ES-I3 (cell line): ENCODE measurements at regions not wholly inside any gene's neighbourhood (a gene's known extent, or its start where the extent isn't known, plus 50 kb on each side); places are given as distances from the start of the nearest gene placed in this dataset.
"Not testable (repeated sequence)": the region's sequence is repeated elsewhere in the genome, so short reads cannot be mapped to it uniquely, and the experiment has no call there.

Experiments
- H3K36me3 ChIP-seq: 2 replicates; pipeline ENCODE4 v1.6.1; 2013; ENCODE audit warnings: mild to moderate bottlenecking, low read length, control low read depth, moderate library complexity; ENCODE audit not compliant: insufficient read depth
- H3K4me1 ChIP-seq: 2 replicates; pipeline ENCODE4 v1.6.1; 2013; ENCODE audit warnings: mild to moderate bottlenecking, control low read depth, low read length; ENCODE audit not compliant: insufficient read depth
- H3K9ac ChIP-seq: 2 replicates; pipeline ENCODE4 v1.6.1; 2013; ENCODE audit warnings: low read depth, mild to moderate bottlenecking, low read length, moderate library complexity
- H3K9me3 ChIP-seq: 2 replicates; pipeline ENCODE4 v1.6.1; 2013; ENCODE audit warnings: mild to moderate bottlenecking, low read length, moderate library complexity; ENCODE audit not compliant: control insufficient read depth, insufficient read depth

DNA sequence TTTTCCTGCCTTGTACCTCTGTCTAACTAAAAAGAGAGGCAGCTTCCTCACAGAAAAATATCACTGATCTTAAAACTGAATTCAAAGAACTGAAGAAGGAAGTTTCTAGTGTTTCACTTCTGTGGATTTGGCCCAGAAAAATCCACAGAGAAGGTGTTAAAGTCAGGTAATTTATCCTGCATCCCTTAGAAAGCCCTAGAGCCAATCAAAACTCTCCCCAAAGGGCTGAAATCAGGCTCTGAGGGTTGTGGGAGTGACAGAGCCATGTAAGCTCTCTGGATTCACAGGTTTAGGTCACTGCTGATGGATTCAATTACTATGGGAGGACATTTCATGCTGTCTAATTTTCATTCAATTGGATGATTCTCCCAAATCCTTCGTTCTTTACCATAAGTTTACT, 152.3 kb downstream of the OR2B2 start:
- Histone ChIP-seq H3K9ac (no peak overlapping the region), H3K4me1 (no peaks in the 10 kb centered on the region; the same call in 1 of the 2 replicates), H3K36me3 (no peaks in the 10 kb centered on the region), H3K9me3 (no peaks in the 10 kb centered on the region)

DNA sequence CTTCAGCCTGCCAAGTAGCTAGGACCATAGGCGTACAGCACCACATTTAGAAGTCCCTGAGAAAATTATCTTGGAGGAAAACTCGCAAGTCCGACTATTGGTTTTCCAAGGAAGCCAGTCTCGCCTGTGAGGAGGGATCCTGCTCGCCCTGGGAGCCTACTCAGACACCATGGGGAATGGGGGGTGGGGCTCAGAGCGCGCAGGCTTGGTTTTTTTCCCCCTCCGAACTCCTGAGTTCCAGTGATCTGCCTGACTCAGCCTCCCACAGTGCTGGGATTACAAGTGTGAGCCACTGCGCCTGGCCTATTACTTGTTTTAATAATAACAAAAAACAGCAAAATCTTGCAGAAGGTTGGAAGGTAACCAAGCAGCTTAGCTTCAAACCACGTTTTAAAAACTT, 153.7 kb downstream of the OR2B2 start:
- no peaks in the 10 kb centered on the region; the same call in 1 of the 2 replicates for H3K4me1 ChIP-seq
- H3K36me3 ChIP-seq = no peaks in the 10 kb centered on the region
- H3K9me3 ChIP-seq = no peaks in the 10 kb centered on the region
- no peak overlapping the region for H3K9ac ChIP-seq

DNA sequence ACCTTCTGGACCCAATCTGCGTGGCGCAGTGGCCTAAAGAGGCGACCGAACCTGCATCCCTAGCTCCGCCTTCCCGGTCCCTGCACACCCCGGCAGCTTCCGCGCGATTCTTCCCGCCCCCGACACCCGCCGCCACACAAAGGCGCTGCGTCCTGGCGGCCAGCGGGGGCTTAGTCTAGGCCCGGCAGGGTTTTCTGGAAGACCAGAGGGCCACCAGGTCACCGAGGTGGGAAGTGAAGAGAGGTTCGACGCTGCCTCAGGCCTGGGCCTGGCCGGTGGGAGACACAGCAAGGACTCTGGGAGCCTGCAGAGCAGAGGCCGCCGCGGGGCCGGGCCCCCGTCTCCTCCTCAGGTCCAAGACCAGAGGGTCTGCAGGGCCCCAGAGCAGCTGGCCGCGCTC, 154.9 kb downstream of the OR2B2 start:
- H3K4me1 ChIP-seq = no peaks in the 10 kb centered on the region; the same call in 1 of the 2 replicates
- no peaks in the 10 kb centered on the region for H3K9me3 ChIP-seq
- H3K9ac ChIP-seq = peak overlapping the region; percentile 40; the same call in 1 of the 2 replicates
- no peaks in the 10 kb centered on the region for H3K36me3 ChIP-seq

DNA sequence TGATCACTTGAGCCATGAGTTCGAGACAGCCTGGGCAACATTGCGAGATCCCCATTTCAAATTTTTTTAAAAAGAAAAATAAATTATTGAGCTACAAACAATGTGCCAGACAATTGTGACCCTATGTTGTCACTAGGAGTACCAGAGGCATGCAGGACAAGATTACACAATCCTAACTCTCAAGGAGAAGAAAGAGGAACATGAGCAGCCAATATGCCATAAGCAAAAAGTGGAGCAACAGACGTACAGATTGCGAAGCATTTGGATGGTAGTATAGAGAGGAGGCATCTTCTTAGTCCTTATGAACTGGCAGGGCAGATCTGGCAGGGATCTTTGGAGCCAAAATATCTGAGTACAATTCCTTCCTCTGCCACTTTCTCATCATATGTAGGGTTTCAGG, 156.4 kb downstream of the OR2B2 start:
- no peaks in the 10 kb centered on the region; the same call in 1 of the 2 replicates for H3K4me1 ChIP-seq
- H3K9me3 ChIP-seq = no peaks in the 10 kb centered on the region
- no peak overlapping the region for H3K9ac ChIP-seq
- no peaks in the 10 kb centered on the region for H3K36me3 ChIP-seq

DNA sequence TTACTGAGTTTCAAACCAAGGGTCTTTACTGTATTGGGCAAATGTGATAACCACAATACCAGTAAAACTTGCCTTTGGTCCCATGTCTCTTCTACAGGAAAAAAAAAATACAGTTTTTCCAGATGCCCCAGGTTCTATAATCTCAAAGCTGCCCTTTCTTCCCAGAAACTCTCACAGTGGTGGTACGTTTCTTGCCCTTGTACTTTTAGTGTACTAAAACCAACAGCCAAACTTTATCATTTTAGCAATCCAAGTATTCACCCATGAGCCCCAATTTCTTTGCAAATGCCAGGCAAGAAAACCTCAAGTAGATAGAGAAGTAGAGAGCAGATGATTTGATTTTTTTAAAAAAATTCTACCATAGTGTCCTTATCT, 157.8 kb downstream of the OR2B2 start:
- no peaks in the 10 kb centered on the region; the same call in 1 of the 2 replicates for H3K4me1 ChIP-seq
- no peaks in the 10 kb centered on the region for H3K9me3 ChIP-seq
- H3K9ac ChIP-seq = peak overlapping the region; percentile 19; the same call in 1 of the 2 replicates
- H3K36me3 ChIP-seq = no peaks in the 10 kb centered on the region

DNA sequence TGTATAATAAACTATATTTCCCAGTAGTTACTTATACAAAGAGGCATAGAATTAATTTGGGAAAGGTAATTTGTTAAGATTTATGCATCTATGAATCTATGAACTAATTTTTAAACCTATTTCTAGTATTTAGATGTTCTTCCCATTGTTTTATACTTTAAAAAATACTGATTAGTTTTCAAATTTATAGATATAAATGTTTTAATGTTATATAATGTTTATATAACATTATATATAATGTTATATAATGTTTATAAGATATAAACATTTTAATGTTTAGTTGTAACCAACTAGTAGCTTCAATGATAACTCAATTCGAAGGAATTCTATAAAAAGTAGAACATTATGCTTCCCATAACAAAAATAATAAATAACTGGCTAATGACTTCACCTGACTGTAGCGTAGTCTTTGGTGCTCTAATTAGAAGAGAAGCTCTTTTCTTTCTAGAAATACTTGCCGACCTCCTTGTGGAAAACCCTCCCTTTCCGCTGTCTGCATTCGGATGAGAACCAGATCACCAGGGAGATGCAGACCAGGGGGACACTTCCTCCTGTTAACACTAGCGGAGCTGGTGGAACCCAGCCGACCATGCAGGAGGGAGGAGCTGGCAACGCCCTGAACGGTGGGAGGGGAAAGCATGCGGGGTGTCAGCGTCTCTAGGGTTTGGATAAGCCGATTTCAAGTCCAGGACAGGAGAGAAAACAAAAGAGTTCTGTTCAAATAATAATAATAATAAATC, 158.4 kb downstream of the OR2B2 start:
- H3K9me3 ChIP-seq = no peaks in the 10 kb centered on the region
- H3K4me1 ChIP-seq = no peaks in the 10 kb centered on the region; the same call in 1 of the 2 replicates
- H3K36me3 ChIP-seq = no peaks in the 10 kb centered on the region
- H3K9ac ChIP-seq = peak overlapping the region; percentile 19; the same call in 1 of the 2 replicates

DNA sequence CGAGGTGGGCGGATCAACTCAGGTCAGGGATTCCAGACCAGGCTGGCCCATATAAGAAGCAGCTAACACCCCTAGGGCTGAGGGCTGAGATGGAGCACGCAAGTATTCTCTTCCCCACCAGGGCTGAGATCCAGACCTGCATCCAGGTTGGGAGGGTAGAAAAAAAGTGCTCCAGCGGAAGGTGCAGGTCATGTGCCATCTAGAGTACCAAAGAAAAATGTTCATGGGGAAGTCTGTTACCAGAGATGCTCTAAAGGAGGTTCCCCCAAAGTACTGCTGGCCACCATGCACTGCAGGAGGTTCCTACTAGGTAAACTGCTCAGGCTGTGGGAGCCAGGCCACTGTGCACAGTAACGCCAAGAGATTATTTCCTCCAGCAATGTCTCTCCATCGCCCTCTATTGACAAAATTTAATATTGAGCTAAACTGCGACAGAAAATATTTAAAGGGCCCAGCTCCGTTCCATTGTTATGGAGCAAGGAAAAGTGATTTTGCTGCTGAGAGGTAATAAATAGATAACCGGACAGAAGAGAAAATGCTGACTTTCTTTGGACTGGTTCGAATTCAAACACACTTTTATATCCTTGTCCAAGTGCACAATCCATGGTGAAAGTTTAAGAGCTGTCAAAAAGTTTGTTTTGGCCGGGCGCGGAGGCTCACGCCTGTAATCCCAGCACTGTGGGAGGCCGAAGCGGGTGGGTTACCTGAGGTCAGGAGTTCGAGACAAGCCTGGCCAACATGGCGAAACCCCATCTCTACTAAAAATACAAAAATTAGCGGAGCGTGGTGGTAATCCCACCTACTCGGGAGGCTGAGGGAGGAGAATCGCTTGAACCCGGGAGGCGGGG, 159.9 kb downstream of the OR2B2 start:
- no peaks in the 10 kb centered on the region for H3K36me3 ChIP-seq
- peak overlapping the region; percentile 86; the same call in 1 of the 2 replicates for H3K9ac ChIP-seq
- no peaks in the 10 kb centered on the region for H3K4me1 ChIP-seq
- H3K9me3 ChIP-seq = no peaks in the 10 kb centered on the region

DNA sequence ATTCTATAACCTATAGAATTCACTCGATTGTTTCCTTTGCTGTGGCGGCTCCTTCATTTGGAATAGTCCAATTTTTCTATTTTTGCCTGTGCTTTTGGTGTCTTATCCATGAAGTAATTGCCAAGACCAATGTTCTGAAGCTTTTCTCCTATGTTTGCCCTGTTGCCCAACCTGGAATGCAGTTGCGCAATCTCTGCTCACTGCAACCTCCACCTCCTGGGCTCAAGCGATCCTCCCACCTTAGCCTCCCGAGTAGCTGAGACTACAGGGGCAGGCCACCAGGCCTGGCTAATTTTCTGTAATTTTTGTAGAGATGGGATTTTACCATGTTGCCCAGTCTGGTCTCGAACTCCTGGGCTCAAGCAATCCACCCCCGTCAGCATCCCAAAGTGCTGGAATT, 163.5 kb downstream of the OR2B2 start:
- Histone ChIP-seq H3K4me1 (no peaks in the 10 kb centered on the region), H3K9ac (no peak overlapping the region), H3K36me3 (no peaks in the 10 kb centered on the region), H3K9me3 (no peaks in the 10 kb centered on the region)

DNA sequence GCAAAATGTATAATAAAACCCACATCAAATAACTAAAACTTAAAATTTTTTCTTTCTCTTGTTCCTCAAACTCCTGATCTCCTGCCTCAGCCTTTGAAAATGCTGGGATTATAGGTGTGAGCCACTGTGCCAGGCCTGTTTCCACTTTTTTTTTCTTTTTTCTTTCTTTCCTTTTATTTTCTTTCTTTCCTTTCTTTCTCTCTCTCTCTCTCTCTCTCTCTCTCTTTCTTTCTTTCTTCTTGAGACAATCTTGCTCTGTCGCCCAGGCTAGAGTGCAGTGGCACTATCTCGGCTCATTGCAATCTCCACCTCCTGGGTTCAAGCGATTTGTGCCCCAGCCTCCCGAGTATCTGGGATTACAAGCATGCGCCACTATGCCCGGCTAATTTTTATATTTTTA, 164.6 kb downstream of the OR2B2 start:
- H3K9ac ChIP-seq = no peak overlapping the region
- H3K36me3 ChIP-seq = no peaks in the 10 kb centered on the region
- no peaks in the 10 kb centered on the region for H3K4me1 ChIP-seq
- H3K9me3 ChIP-seq = no peaks in the 10 kb centered on the region

DNA sequence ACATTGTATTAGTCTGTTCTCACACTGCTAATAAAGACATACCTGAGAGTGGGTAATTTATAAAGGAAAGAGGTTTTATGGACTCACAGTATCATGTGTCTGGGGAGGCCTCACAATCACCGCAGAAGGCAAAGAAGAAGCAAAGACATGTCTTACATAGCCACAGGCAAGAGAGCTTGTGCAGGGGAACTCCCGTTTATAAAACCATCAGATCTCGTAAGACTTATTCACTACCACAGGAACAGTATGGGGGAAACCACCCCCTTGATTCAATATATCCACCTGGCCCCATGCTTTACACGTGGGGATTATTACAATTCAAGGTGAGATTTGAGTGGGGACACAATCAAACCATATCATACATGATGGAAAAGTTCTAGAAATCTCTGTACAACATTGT, 165.3 kb downstream of the OR2B2 start:
- H3K4me1 ChIP-seq, H3K9me3 ChIP-seq, H3K9ac ChIP-seq, H3K36me3 ChIP-seq: not testable (repeated sequence)

DNA sequence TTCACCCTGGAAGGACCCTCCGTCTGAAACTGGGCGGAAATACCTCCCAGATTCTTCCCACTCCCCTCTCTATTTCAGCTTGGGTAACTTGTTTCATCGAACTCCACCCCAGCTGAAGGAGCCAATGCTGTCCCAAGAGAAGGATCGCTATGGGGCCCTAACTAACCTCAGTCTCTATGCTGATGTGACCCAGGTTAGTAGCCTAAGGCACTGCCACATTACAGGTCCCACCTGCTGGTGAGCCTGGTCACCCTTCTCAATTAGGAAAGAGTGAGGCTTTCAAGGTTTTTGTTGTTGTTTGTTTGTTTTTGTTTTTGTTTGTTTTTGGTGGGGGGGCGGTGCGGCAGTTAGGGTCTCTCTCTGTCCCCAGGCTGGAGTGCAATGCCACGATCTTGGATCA, 168.4 kb downstream of the OR2B2 start:
- no peaks in the 10 kb centered on the region for H3K9me3 ChIP-seq
- no peaks in the 10 kb centered on the region for H3K36me3 ChIP-seq
- no peak overlapping the region for H3K9ac ChIP-seq
- no peaks in the 10 kb centered on the region for H3K4me1 ChIP-seq

DNA sequence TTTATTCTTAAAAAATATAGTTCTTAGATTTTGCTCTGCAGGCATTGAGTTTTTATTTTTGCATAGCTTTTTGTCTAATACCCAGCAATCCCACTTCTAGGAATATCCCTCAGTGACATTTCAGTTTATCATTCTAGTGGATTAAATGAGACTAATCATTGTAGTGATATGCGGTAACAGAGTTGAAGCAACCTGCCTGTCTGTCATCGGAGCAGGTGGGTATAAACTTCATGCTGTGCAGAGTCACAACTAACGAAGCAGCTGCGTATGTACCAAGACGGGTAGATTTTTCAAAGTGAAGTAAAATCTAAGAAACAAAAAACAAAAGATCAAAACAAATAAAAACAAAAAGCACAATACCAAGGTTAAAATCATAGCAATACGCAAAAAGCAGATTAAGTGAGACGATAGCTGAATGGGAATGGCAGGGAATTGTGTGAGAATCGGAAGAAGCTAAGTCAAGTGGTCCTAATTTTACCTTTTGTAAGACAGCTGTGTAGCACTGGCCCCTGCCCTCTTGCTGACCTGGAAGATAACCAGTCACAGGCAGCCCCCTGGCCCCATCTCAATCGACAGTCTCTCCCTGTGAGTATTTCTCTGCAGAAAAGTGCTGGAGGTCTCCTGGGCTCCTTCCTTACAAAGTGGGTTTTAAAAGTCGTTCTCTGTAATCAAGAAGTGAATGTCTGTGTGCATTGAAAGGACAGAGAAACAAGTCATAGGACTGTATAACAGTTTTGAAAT, 169.2 kb downstream of the OR2B2 start:
- no peaks in the 10 kb centered on the region for H3K9me3 ChIP-seq
- H3K36me3 ChIP-seq = no peaks in the 10 kb centered on the region
- no peaks in the 10 kb centered on the region for H3K4me1 ChIP-seq
- H3K9ac ChIP-seq = no peak overlapping the region

DNA sequence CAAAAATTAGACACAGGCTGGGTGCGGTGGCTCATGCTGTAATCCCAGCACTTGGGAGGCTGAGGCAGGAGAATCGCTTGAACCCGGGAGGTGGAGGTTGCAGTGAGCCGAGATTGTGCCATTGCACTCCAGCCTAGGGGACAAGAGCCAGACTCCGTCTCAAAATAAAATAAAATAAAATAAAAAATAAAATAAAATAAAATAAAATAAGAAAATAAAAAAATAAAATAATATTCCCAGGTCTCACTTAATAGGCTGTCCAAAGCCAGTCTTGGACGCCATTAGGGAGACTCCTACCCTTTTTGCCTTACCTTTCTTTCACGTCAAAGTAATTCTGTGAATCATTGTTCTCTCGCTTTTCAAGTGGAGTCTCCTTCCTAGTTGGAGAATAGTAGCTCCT, 172.3 kb downstream of the OR2B2 start:
- H3K9me3 ChIP-seq, H3K9ac ChIP-seq, H3K4me1 ChIP-seq, H3K36me3 ChIP-seq: not testable (repeated sequence)

DNA sequence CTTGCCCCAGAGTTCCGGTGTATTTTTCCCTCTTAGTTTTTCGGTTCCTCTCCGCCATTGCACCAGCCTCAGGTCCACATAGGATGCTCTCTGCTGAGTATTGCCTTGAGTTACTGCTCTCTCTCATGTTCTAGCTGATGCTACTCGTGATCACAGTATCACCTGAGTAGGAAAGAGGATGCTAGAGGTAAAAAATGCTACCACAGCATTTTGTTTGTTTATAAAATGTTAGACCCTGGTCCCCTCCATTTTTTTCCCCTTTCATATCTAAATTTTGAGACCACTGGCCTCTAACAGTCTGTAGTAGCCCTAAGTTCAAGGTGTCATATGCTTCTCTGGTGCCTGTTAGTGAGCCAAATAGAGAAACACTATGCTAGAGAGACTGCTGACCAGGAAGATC, 175.5 kb downstream of the OR2B2 start:
- Histone ChIP-seq H3K9ac (no peak overlapping the region), H3K4me1 (no peaks in the 10 kb centered on the region), H3K9me3 (no peaks in the 10 kb centered on the region), H3K36me3 (no peaks in the 10 kb centered on the region)
